HepG2 (cell line): ENCODE measurements at regions not wholly inside any gene's neighbourhood (a gene's known extent, or its start where the extent isn't known, plus 50 kb on each side); places are given as distances from the start of the nearest gene placed in this dataset.

ENCODE experiments used
- FOXP1 ChIP-seq, 2 experiments: fragments of 450-650 bp in 1 of 2; IDR thresholded peaks; 2 replicates each; pipeline ENCODE4 v1.6.1; 2017 to 2018; ENCODE audit warnings: antibody characterized with exemption in 1 of 2
- GATAD2A ChIP-seq: IDR thresholded peaks from 2 replicates; pipeline ENCODE4 v1.6.1; 2016
- HDAC2 ChIP-seq: sonication (generic); formaldehyde crosslinking; IDR thresholded peaks from 2 replicates; pipeline ENCODE4 v1.4.0; 2020; ENCODE audit warnings: missing genetic modification reagents
- HMGA1 ChIP-seq: sonication (generic); formaldehyde crosslinking; conservative IDR thresholded peaks from 2 replicates; pipeline ENCODE4 v1.4.0; 2020; ENCODE audit warnings: missing genetic modification reagents
- HOXD1 ChIP-seq: sonication (generic); formaldehyde crosslinking; IDR thresholded peaks from 2 replicates; pipeline ENCODE4 v1.5.0; 2020; ENCODE audit warnings: missing genetic modification reagents
- RERE ChIP-seq: IDR thresholded peaks from 2 replicates; pipeline ENCODE4 v1.6.1; 2016; ENCODE audit warnings: low read depth, missing genetic modification reagents, missing compliant biosample characterization
- ZNF343 ChIP-seq: sonication (generic); formaldehyde crosslinking; IDR thresholded peaks from 2 replicates; pipeline ENCODE4 v1.4.0; 2020; ENCODE audit warnings: mild to moderate bottlenecking, missing genetic modification reagents
- ZNF609 ChIP-seq: sonication (generic); formaldehyde crosslinking; IDR thresholded peaks from 2 replicates; pipeline ENCODE4 v1.4.0; 2020; ENCODE audit warnings: mild to moderate bottlenecking, missing genetic modification reagents, borderline replicate concordance
- ZNF75D ChIP-seq: sonication (generic); formaldehyde crosslinking; IDR thresholded peaks from 2 replicates; pipeline ENCODE4 v1.8.1; 2023; ENCODE audit warnings: missing genetic modification reagents, mild to moderate bottlenecking, borderline replicate concordance

GRCh38 chr10:10829576-10829975, 188.1 kb upstream of the CELF2 start (continued):
- TF ChIP-seq RERE (CRISPR knock-in tag) (no peak), HMGA1 (CRISPR knock-in tag) (no peak), ZNF609 (CRISPR knock-in tag) (no peak), FOXP1 (IDR thresholded peaks at IDR 0.05) (no peak), FOXP1 (CRISPR knock-in tag; IDR thresholded peaks at IDR 0.05) (no peak), ZNF343 (CRISPR knock-in tag) (no peak), HDAC2 (CRISPR knock-in tag) (no peak), GATAD2A (CRISPR knock-in tag) (no peak), ZNF75D (CRISPR knock-in tag) (no peak), HOXD1 (no peak)
